GM10248 (cell line): ENCODE measurements at regions not wholly inside any gene's neighbourhood (a gene's known extent, or its start where the extent isn't known, plus 50 kb on each side); places are given as distances from the start of the nearest gene placed in this dataset.

ENCODE experiments used
- CTCF ChIA-PET: fragments of 300-600 bp; sonication (Branson Sonifier 250); formaldehyde crosslinking; extraction: SDS; loops from one replicate; lab custom pipeline; 2021; ENCODE audit warnings: antibody characterized with exemption; lab: Yijun Ruan, JAX
- POLR2A ChIA-PET: fragments of 350-650 bp; sonication (Branson Sonifier 250); formaldehyde crosslinking; extraction: SDS; loops from one replicate; lab custom pipeline; 2020; ENCODE audit warnings: antibody characterized with exemption; lab: Yijun Ruan, JAX
- DNase-seq: peaks from one replicate; pipeline ENCODE4 v3.0.0; 2012; ENCODE audit errors: extremely low spot score
- CTCF ChIP-seq: IDR thresholded peaks from 2 replicates; pipeline ENCODE4 v1.5.1; 2012; ENCODE audit warnings: mild to moderate bottlenecking, low read depth; ENCODE audit errors: extremely low read depth, missing control alignments, control extremely low read depth

GRCh38 chr11:112632866-112633505 lies 328.2 kb upstream of the NCAM1 start:
- CTCF ChIA-PET: interaction anchor here (1.0 to 1.2 kb wide), 2 partner anchors 14 to 46 kb away, joined by 3 to 5 read pairs; no protein-coding TSS in a partner anchor
- TF ChIP-seq CTCF: no peak
- POLR2A ChIA-PET: interaction anchor here (0.6 kb wide), 1 partner anchor 9 kb away, joined by 7 read pairs; no protein-coding TSS in a partner anchor
- no peak for DNase-seq

GRCh38 chr11:112634551-112634950 lies 326.7 kb upstream of the NCAM1 start:
- no peak for TF ChIP-seq CTCF
- POLR2A ChIA-PET: no interaction called here
- no peak for DNase-seq
- CTCF ChIA-PET: no interaction called here

- ChIA-PET CTCF (no interaction called here), POLR2A (no interaction called here)
- no peak for TF ChIP-seq CTCF
- DNase-seq: no peak
Measured at GRCh38 chr11:112634995-112635737, 326.1 kb upstream of the NCAM1 start.

GRCh38 chr11:112637076-112637475 lies 324.1 kb upstream of the NCAM1 start:
- no peak for TF ChIP-seq CTCF
- ChIA-PET CTCF (no interaction called here), POLR2A (no interaction called here)
- no peak for DNase-seq

- TF ChIP-seq CTCF: no peak
- CTCF ChIA-PET: no interaction called here
Measured at GRCh38 chr11:112637876-112638275, 323.3 kb upstream of the NCAM1 start.

GRCh38 chr11:112639469-112639868 lies 321.8 kb upstream of the NCAM1 start:
- ChIA-PET CTCF (no interaction called here), POLR2A (no interaction called here)
- TF ChIP-seq CTCF: no peak
- DNase-seq: no peak

More at GRCh38 chr11:112637876-112638275, 323.3 kb upstream of the NCAM1 start:
- no peak for DNase-seq
- POLR2A ChIA-PET: no interaction called here
